IMR-90 (cell line): ENCODE measurements at regions not wholly inside any gene's neighbourhood (a gene's known extent, or its start where the extent isn't known, plus 50 kb on each side); places are given as distances from the start of the nearest gene placed in this dataset.

Experiments used
- ATAC-seq: fragments of 200-7000 bp; cut with Tn5 transposase; 2 replicates; pipeline ENCODE4 v1.9.1; 2020; ENCODE audit warnings: low read depth, mild to moderate bottlenecking, moderate library complexity
- BruUV-seq: library from RNA; stranded (reverse); fragments of 400-500 nt; replicated peaks from 2 replicates; lab custom pipeline; 2021; lab: Mats Ljungman, UMichigan
- CTCF ChIA-PET: fragments of 300-600 bp; formaldehyde crosslinking; extraction: SDS; loops from one replicate; lab custom pipeline; 2021; ENCODE audit warnings: antibody characterized with exemption; lab: Yijun Ruan, JAX
- POLR2A ChIA-PET: fragments of 300-600 bp; sonication (Branson Sonifier 250); formaldehyde crosslinking; loops from one replicate; lab custom pipeline; 2022; ENCODE audit warnings: antibody characterized with exemption; ENCODE audit not compliant: unreplicated experiment; lab: Charles Lee
- DNase-seq: peaks from one replicate; pipeline ENCODE4 v3.0.0; 2013
- H2AFZ ChIP-seq: replicated peaks from 2 replicates; pipeline ENCODE3; 2013; ENCODE audit warnings: low read length, mild to moderate bottlenecking; ENCODE audit not compliant: poor library complexity
- H2AK5ac ChIP-seq: 2 replicates; pipeline ENCODE4 v1.6.1; 2013; ENCODE audit warnings: low read depth, low read length, inconsistent platforms
- H2AK9ac ChIP-seq: replicated peaks from 2 replicates; pipeline ENCODE3; 2013; ENCODE audit warnings: mild to moderate bottlenecking, low read depth, low read length, moderate library complexity; ENCODE audit not compliant: poor library complexity
- H2BK120ac ChIP-seq: 2 replicates; pipeline ENCODE4 v1.6.1; 2013; ENCODE audit warnings: low read depth, low read length, inconsistent platforms
- H2BK15ac ChIP-seq: 3 replicates; pipeline ENCODE4 v1.6.1; 2013; ENCODE audit warnings: low read depth, low read length, inconsistent platforms
- H2BK20ac ChIP-seq: 2 replicates; pipeline ENCODE4 v1.6.1; 2013; ENCODE audit warnings: low read depth, mild to moderate bottlenecking, inconsistent platforms, low read length, moderate library complexity
- H2BK5ac ChIP-seq: 2 replicates; pipeline ENCODE4 v1.6.1; 2013; ENCODE audit warnings: mild to moderate bottlenecking, low read depth, low read length, inconsistent platforms; ENCODE audit not compliant: poor library complexity, severe bottlenecking
- H3K14ac ChIP-seq: replicated peaks from 2 replicates; pipeline ENCODE4 v1.6.1; 2013; ENCODE audit warnings: low read depth, low read length, inconsistent platforms
- H3K18ac ChIP-seq: 2 replicates; pipeline ENCODE4 v1.6.1; 2013; ENCODE audit warnings: low read depth, low read length, control low read depth
- H3K23ac ChIP-seq: 2 replicates; pipeline ENCODE4 v1.6.1; 2013; ENCODE audit warnings: low read depth, low read length, inconsistent platforms
- H3K27ac ChIP-seq: 2 replicates; pipeline ENCODE4 v1.5.1; 2013; ENCODE audit warnings: mild to moderate bottlenecking, control low read depth, low read length; ENCODE audit not compliant: insufficient read depth
- H3K27me3 ChIP-seq: 2 replicates; pipeline ENCODE4 v1.6.1; 2013; ENCODE audit warnings: low read length; ENCODE audit not compliant: control insufficient read depth, insufficient read depth
- H3K36me3 ChIP-seq: 2 replicates; pipeline ENCODE4 v1.6.1; 2013; ENCODE audit warnings: low read length, mixed read lengths; ENCODE audit not compliant: control insufficient read depth, insufficient read depth
- H3K4ac ChIP-seq: 2 replicates; pipeline ENCODE4 v1.6.1; 2013; ENCODE audit warnings: low read depth, low read length, inconsistent platforms
- H3K4me1 ChIP-seq: 2 replicates; pipeline ENCODE4 v1.6.1; 2013; ENCODE audit warnings: low read length, mixed read lengths; ENCODE audit not compliant: control insufficient read depth, insufficient read depth
- H3K4me2 ChIP-seq: 2 replicates; pipeline ENCODE4 v1.6.1; 2013; ENCODE audit warnings: low read depth, mild to moderate bottlenecking, control low read depth, low read length, moderate library complexity
- H3K4me3 ChIP-seq: 2 replicates; pipeline ENCODE4 v1.5.1; 2013; ENCODE audit warnings: low read depth, mild to moderate bottlenecking, control low read depth, low read length, moderate library complexity; ENCODE audit not compliant: insufficient read depth
- H3K56ac ChIP-seq: 2 replicates; pipeline ENCODE4 v1.6.1; 2013; ENCODE audit warnings: low read length, inconsistent platforms; ENCODE audit not compliant: insufficient read depth; ENCODE audit errors: extremely low read depth
- H3K79me1 ChIP-seq, 2 experiments: 2 replicates each; pipeline ENCODE4 v1.6.1; 2013; ENCODE audit warnings: low read length in 2 of 2, inconsistent platforms in 1 of 2, low read depth in 1 of 2
- H3K9ac ChIP-seq: 2 replicates; pipeline ENCODE4 v1.6.1; 2013; ENCODE audit warnings: low read depth, low read length, control low read depth
- H3K9me1 ChIP-seq: 2 replicates; pipeline ENCODE4 v1.6.1; 2013; ENCODE audit warnings: low read length, inconsistent platforms; ENCODE audit not compliant: insufficient read depth
- H3K9me3 ChIP-seq: 2 replicates; pipeline ENCODE4 v1.6.1; 2013; ENCODE audit warnings: low read length; ENCODE audit not compliant: control insufficient read depth, insufficient read depth
- H4K20me1 ChIP-seq: 2 replicates; pipeline ENCODE4 v1.6.1; 2013; ENCODE audit warnings: low read length, inconsistent platforms; ENCODE audit not compliant: insufficient read depth
- H4K5ac ChIP-seq: 2 replicates; pipeline ENCODE4 v1.6.1; 2013; ENCODE audit warnings: mild to moderate bottlenecking, low read depth, low read length, control low read depth
- H4K8ac ChIP-seq, 2 experiments: 2 replicates each; pipeline ENCODE4 v1.6.1; 2013; ENCODE audit warnings: low read depth in 2 of 2, low read length in 2 of 2, control low read depth in 1 of 2, inconsistent platforms in 1 of 2
- H4K91ac ChIP-seq: 2 replicates; pipeline ENCODE4 v1.6.1; 2013; ENCODE audit warnings: low read depth, low read length, inconsistent platforms; ENCODE audit not compliant: insufficient read depth
- CHD1 ChIP-seq: IDR thresholded peaks from 2 replicates; pipeline ENCODE4 v1.6.1; 2012; ENCODE audit warnings: low read depth, low read length, improper control_type of control experiment
- MAFK ChIP-seq: IDR thresholded peaks from 2 replicates; pipeline ENCODE4 v1.6.1; 2012; ENCODE audit warnings: low read depth, low read length, improper control_type of control experiment
- RFX5 ChIP-seq: IDR thresholded peaks from 2 replicates; pipeline ENCODE4 v1.8.0; 2012; ENCODE audit warnings: low read depth, mild to moderate bottlenecking, low read length, moderate library complexity
- dilution Hi-C: fragments of 300-500 bp; cut with HindIII; formaldehyde crosslinking; loops from one replicate; pipeline ENCODE4 v1.14.3; 2018; ENCODE audit warnings: low sequenced_read_pairs; ENCODE audit not compliant: unreplicated experiment
- in situ Hi-C: fragments of 300-500 bp; cut with MboI; formaldehyde crosslinking; loops from 3 replicates; pipeline ENCODE4 v1.14.3; 2019; ENCODE audit warnings: low sequenced_read_pairs, inconsistent platforms, mixed read lengths
- intact Hi-C: fragments of 100-400 bp; cut with micrococcal nuclease; formaldehyde crosslinking; loops from 2 replicates; pipeline ENCODE4 v1.10.0; 2022

DNA sequence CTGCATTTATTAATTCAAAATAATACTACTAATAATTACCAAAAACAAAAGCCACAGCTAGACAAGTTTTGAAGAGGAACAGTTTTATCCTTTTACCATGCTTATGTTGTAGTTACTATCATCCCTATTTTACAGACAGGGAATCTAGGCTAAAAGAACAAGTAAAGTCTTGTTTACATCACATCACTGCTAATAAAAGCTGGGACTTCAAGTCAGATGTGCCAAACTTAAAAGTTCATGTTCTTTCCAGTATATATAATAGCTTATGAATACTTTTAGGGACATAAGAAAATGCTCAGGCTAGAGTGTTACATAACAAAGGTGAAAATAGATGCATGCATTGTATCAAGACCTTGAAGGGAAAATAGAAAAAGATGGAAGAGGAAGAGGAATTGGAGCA is 234.2 kb downstream of the CDH11 start:
- H3K4me2 ChIP-seq = no peak overlapping the region
- POLR2A ChIA-PET = no interaction called here
- H3K14ac ChIP-seq = no peak overlapping the region

More for the DNA sequence above, 234.2 kb downstream of the CDH11 start:
- H2AFZ ChIP-seq = no peak overlapping the region
- dilution Hi-C loops (no loop called here), in situ Hi-C loops (no loop called here), intact Hi-C loops (no loop called here)
- H2BK5ac ChIP-seq = no peak overlapping the region
- H2AK9ac ChIP-seq = no peak overlapping the region
- no peak overlapping the region for H4K5ac ChIP-seq
- no peaks in the 10 kb centered on the region for H4K20me1 ChIP-seq
- H2BK120ac ChIP-seq = no peak overlapping the region
- no peak overlapping the region for H3K4ac ChIP-seq
- no peak overlapping the region for H4K91ac ChIP-seq
- H3K9me3 ChIP-seq = no peaks in the 10 kb centered on the region
- H2BK15ac ChIP-seq = no peak overlapping the region
- DNase-seq (no peak), ATAC-seq (no peak)
- H3K4me3 ChIP-seq = no peak overlapping the region
- H3K9ac ChIP-seq = no peak overlapping the region
- CTCF ChIA-PET = no interaction called here
- H3K18ac ChIP-seq = no peak overlapping the region
- no peak overlapping the region for H4K8ac ChIP-seq
- no peaks in the 10 kb centered on the region for H3K79me1 ChIP-seq
- H3K4me1 ChIP-seq = peaks cover 8% of the 10 kb centered on the region
- H3K27ac ChIP-seq = no peak overlapping the region
- H3K23ac ChIP-seq = no peak overlapping the region
- H3K36me3 ChIP-seq = no peaks in the 10 kb centered on the region
- no peaks in the 10 kb centered on the region for H3K27me3 ChIP-seq
- H3K56ac ChIP-seq = no peak overlapping the region
- H2AK5ac ChIP-seq = no peak overlapping the region
- no TSS peak for BruUV-seq
- no peak overlapping the region for H2BK20ac ChIP-seq
- TF ChIP-seq CHD1 (no peak), MAFK (no peak), RFX5 (no peak)
- peaks cover 3% of the 10 kb centered on the region; the same call in 1 of the 2 replicates for H3K9me1 ChIP-seq
